ENCODE measurements at regions not wholly inside any gene's neighbourhood (a gene's known extent, or its start where the extent isn't known, plus 50 kb on each side); places are given as distances from the start of the nearest gene placed in this dataset.

DNA sequence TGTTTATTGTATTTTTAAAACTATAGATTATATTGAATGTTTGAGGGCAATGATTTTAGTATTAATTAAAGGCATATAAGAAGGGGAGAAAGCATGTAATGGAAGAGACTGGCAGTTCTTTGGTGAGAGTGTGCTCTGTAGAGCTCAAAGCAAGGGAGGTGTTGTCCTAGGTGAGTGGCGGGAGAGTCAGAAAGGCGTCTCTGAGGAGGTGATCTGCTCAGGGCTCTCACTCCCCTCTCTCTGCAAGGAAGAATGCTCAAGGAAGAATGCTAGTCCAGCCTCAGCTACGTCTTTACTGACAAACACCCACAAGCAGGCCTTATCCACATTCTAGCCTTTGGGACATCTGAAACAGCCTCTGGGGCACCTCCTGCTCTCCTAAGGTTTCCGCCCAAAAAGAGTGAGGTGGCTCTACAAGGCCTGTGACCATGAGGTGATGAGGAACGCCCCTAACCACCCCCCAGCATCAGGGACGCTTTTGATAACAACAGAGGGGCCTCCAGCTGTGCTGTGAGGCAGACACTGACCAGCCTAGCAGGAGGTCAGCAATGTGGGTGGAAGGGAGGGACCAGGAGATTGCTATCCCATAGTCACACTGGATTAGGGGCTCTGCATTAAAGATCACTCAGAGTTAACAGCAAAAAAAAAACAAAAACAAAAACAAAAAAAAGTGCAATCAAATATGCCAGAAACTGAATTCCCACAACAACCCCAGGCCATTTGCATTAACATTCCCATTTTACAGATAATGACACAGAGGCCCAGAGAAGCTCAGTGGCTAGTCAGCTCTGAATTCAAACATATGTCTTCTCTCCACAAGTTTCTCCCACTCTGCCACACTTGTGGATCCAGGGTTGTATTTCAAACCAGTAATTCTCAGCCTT is 202.2 kb upstream of the CTNNB1 start:
- H3K9me2 ChIP-seq (replicated peaks; ENCODE audit: insufficient read depth) = no peaks in the 10 kb centered on the region
- peak overlapping the region; percentile 25 for H3K27ac ChIP-seq
- no peaks in the 10 kb centered on the region for H4K20me1 ChIP-seq (ENCODE audit: insufficient read depth, poor library complexity, severe bottlenecking)
- no peak overlapping the region for H3K4me3 ChIP-seq
- WGBS (ENCODE audit: low lambda C conversion rate, missing lambda C conversion rate) = 63% methylated on average over 6 of the region's 6 CpGs
- H3K27me3 ChIP-seq = no peaks in the 10 kb centered on the region
- H3K9me3 ChIP-seq (ENCODE audit: low read depth) = no peaks in the 10 kb centered on the region
- TF ChIP-seq EZH2 (IDR thresholded peaks at IDR 0.05; ENCODE audit: borderline replicate concordance) (no peak), EZH2phosphoT487 (IDR thresholded peaks at IDR 0.05; ENCODE audit: low read depth, severe bottlenecking, unreplicated experiment) (no peak)
- TF ChIP-seq, protein P1, sequence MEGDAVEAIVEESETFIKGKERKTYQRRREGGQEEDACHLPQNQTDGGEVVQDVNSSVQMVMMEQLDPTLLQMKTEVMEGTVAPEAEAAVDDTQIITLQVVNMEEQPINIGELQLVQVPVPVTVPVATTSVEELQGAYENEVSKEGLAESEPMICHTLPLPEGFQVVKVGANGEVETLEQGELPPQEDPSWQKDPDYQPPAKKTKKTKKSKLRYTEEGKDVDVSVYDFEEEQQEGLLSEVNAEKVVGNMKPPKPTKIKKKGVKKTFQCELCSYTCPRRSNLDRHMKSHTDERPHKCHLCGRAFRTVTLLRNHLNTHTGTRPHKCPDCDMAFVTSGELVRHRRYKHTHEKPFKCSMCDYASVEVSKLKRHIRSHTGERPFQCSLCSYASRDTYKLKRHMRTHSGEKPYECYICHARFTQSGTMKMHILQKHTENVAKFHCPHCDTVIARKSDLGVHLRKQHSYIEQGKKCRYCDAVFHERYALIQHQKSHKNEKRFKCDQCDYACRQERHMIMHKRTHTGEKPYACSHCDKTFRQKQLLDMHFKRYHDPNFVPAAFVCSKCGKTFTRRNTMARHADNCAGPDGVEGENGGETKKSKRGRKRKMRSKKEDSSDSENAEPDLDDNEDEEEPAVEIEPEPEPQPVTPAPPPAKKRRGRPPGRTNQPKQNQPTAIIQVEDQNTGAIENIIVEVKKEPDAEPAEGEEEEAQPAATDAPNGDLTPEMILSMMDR (IDR thresholded peaks at IDR 0.05; ENCODE audit: poor library complexity) = no peak
- no peak overlapping the region for H2AFZ ChIP-seq
- H3K4me1 ChIP-seq (ENCODE audit: insufficient read depth) = peaks cover 9% of the 10 kb centered on the region
- H3K4me2 ChIP-seq = no peak overlapping the region
- no peak for DNase-seq (ENCODE audit: low spot score)
- no peaks in the 10 kb centered on the region for H3K79me2 ChIP-seq
- no peaks in the 10 kb centered on the region for H3K36me3 ChIP-seq (replicated peaks; ENCODE audit: insufficient read depth, low read depth)

- H3K9me3 ChIP-seq (ENCODE audit: low read depth) = no peaks in the 10 kb centered on the region
- no peak for DNase-seq (ENCODE audit: low spot score)
- no peak overlapping the region for H3K27ac ChIP-seq
- no peaks in the 10 kb centered on the region for H4K20me1 ChIP-seq (ENCODE audit: insufficient read depth, poor library complexity, severe bottlenecking)
- no peak overlapping the region for H3K4me3 ChIP-seq
- TF ChIP-seq EZH2phosphoT487 (IDR thresholded peaks at IDR 0.05; ENCODE audit: low read depth, severe bottlenecking, unreplicated experiment) = no peak
- 90% methylated on average over 13 of the region's 15 CpGs for WGBS (ENCODE audit: low lambda C conversion rate, missing lambda C conversion rate)
- no peaks in the 10 kb centered on the region for H3K9me2 ChIP-seq (replicated peaks; ENCODE audit: insufficient read depth)
- H3K36me3 ChIP-seq (replicated peaks; ENCODE audit: insufficient read depth, low read depth) = no peaks in the 10 kb centered on the region
- no peaks in the 10 kb centered on the region for H3K27me3 ChIP-seq
- peaks cover 9% of the 10 kb centered on the region for H3K4me1 ChIP-seq (ENCODE audit: insufficient read depth)
- H3K4me2 ChIP-seq = no peak overlapping the region
- H3K79me2 ChIP-seq = no peaks in the 10 kb centered on the region
- H2AFZ ChIP-seq = no peak overlapping the region
Measured at GRCh38 chr3:40997711-40998519, 201.4 kb upstream of the CTNNB1 start.

GRCh38 chr3:40999682-41000081 is 199.6 kb upstream of the CTNNB1 start:
- TF ChIP-seq EZH2 (IDR thresholded peaks at IDR 0.05; ENCODE audit: borderline replicate concordance) = no peak
- TF ChIP-seq, protein P1 (IDR thresholded peaks at IDR 0.05; ENCODE audit: poor library complexity) = no peak
- TF ChIP-seq EZH2phosphoT487 (IDR thresholded peaks at IDR 0.05; ENCODE audit: low read depth, severe bottlenecking, unreplicated experiment) = no peak
- 94% methylated on average over 2 of the region's 2 CpGs for WGBS (ENCODE audit: low lambda C conversion rate, missing lambda C conversion rate)
- H3K27ac ChIP-seq = no peak overlapping the region
- no peak overlapping the region for H3K4me3 ChIP-seq
- H3K4me1 ChIP-seq (ENCODE audit: insufficient read depth) = peaks cover 9% of the 10 kb centered on the region
- no peak overlapping the region for H2AFZ ChIP-seq
- no peaks in the 10 kb centered on the region for H3K79me2 ChIP-seq
- no peaks in the 10 kb centered on the region for H3K27me3 ChIP-seq
- H3K36me3 ChIP-seq (replicated peaks; ENCODE audit: insufficient read depth, low read depth) = no peaks in the 10 kb centered on the region
- DNase-seq (ENCODE audit: low spot score) = no peak
- H3K4me2 ChIP-seq = no peak overlapping the region
- H3K9me2 ChIP-seq (replicated peaks; ENCODE audit: insufficient read depth) = no peaks in the 10 kb centered on the region
- no peaks in the 10 kb centered on the region for H4K20me1 ChIP-seq (ENCODE audit: insufficient read depth, poor library complexity, severe bottlenecking)
- H3K9me3 ChIP-seq (ENCODE audit: low read depth) = no peaks in the 10 kb centered on the region

DNA sequence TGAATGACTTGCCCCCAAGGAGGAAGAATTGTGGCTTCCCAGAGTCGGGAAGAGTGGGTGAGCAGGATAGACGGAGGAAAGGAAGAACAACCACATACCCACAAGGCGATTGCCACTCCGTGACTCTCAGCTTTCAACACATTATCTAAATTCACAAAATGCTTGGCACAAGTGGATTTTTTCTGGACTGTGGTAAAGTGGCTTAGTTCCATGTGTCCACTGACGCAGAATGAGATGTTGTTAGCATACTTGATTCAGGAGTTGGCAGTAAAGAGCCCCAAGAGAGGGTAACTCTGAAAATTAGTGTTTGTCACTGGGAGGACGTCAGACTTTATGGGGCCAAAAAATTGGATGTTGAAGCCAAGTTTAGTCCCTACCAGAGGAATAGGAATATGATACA is 198.8 kb upstream of the CTNNB1 start:
- Histone ChIP-seq H4K20me1 (ENCODE audit: insufficient read depth, poor library complexity, severe bottlenecking) (no peaks in the 10 kb centered on the region), H3K79me2 (no peaks in the 10 kb centered on the region), H3K4me1 (ENCODE audit: insufficient read depth) (peaks cover 9% of the 10 kb centered on the region), H3K9me2 (replicated peaks; ENCODE audit: insufficient read depth) (no peaks in the 10 kb centered on the region), H3K4me2 (no peak overlapping the region), H3K9me3 (ENCODE audit: low read depth) (no peaks in the 10 kb centered on the region), H3K27ac (no peak overlapping the region), H3K4me3 (no peak overlapping the region), H3K36me3 (replicated peaks; ENCODE audit: insufficient read depth, low read depth) (no peaks in the 10 kb centered on the region), H2AFZ (no peak overlapping the region), H3K27me3 (no peaks in the 10 kb centered on the region)
- WGBS (ENCODE audit: low lambda C conversion rate, missing lambda C conversion rate) = 83% methylated on average over 6 of the region's 6 CpGs
- no peak for DNase-seq (ENCODE audit: low spot score)
- TF ChIP-seq EZH2phosphoT487 (IDR thresholded peaks at IDR 0.05; ENCODE audit: low read depth, severe bottlenecking, unreplicated experiment) (no peak), EZH2 (IDR thresholded peaks at IDR 0.05; ENCODE audit: borderline replicate concordance) (no peak)
- TF ChIP-seq, protein P1 (IDR thresholded peaks at IDR 0.05; ENCODE audit: poor library complexity) = no peak

Data from hepatocyte (in vitro differentiated cells).